Dedifferentiated amniotic fluid mesenchymal stem cell (primary cell): ENCODE measurements at regions not wholly inside any gene's neighbourhood (a gene's known extent, or its start where the extent isn't known, plus 50 kb on each side); places are given as distances from the start of the nearest gene placed in this dataset.
A peak's percentile ranks its signal among the peaks of the same experiment; 100 is the strongest.

Experiments used
- DNase-seq: peaks from one replicate; pipeline ENCODE4 v3.0.0-alpha.2; 2016; ENCODE audit errors: extremely low spot score

DNA sequence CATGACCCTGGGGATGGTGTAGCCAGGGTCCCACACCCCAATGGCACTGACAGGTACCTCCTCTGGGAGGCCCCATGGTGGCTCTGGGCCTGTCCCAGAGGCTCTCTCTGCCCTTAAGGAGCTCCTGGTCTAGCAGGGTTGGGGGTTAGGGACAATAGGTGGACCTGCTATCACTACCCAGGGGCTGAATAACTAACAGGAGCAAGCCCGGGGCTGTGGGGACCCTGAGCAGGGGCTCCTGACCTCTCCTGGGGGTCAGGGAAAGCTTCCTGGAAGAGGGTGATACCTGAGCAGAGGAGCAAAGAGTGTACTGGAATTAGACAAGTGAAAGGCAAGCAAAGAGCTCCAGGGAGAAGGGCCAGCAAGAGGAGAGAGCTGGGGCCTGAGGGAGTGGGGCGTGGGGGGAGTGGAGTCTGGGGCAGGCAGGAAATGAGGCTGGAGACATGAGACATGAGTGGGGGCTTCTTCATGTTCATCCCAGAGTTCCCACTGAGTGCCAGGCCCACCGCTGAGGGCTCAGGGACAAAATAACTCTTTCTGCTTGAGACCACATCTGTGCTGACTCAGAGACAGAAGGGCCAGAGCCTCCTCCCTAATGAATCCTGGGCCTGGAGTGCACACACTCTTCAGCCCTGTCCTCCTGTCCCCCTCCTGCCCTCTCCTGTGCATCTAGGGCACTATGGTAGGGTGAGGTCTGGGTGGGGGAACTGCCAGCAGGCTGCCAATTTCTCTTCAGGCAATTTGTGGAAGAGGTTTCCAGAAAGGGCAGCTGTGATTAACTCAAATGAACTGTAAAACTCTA is 517.6 kb downstream of the PTPRU start:
- DNase-seq: no peak

DNA sequence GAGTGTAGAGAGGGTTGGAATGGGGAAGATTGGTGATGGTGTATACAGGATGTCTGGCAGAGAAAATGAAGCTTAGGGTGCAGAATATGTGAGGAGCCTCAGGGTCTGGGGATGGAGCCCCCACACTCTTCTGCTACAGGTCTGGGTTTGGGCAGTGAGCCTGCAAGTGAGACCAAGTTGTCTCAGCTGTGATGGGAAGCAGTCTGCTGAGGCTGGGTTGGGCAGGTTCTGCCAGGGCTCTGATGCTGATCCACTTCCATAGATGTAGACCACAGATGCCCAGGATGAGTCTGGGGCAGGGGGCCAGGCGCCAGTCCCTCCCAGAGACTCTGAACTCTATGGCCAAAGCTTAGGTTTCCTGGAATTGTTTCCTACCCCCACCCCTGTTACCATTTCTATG is 516.9 kb downstream of the PTPRU start:
- DNase-seq: no peak

DNA sequence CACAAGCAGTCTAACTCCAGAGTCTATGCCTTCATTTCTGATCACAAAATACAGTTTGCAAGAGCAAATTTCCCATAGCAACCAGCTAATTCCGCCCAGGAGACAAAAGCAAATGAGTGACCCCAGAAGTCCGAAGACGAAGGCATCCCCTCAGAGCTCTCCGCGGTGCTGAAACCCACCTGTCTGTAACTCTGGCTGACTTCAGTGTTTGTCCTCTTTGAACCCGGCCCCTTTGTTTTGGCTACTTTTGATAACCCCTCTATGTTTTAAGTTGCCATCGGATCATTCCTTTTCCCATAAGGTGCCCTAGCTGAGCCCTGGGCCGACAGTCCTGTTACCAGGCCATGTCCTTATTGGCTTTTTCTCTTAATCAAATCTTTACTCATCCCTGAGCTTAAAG is 515.8 kb downstream of the PTPRU start:
- no peak for DNase-seq

DNA sequence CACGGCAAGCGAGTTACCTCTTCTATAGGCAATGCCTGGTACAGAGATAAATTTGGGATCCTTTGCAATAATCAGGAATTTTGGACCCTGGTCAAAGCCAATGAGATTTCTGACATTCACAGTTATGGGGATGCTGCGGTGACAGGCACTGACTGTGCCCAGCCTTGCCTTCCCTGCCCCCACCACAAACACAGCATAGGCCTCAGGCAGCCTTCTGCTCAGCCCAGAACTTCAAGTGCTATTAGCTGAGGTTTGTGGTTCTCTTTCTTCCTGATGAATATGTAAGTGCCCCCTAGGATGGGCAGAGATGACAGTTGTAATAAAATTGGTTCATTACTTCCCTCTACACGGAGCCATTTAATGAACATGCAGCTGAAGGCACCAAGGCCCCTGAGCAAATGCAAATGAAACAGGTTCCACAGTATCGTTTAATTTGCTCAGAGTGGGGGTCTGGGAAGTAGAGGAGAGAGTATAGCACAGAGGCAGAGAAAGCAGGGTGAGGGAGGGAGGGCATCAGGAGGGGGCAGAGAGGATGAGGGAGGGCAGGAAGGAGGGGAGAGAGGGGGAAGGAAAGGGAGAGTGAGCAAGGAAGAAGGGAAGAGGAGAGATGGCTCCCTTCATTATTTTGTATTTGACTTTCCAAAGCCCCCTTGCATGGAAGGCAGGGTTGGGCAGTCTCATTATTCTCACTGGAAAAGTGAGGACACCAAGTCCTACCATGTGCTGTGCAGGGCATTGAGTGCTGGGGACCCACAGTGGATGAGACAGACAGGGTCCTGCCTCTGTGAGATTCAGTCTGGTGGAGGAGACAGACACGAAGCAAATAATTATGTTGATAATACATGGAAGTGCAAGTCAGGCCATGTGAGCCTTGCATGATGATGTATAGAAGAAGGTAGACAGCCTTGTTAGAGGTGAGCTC is 513.0 kb downstream of the PTPRU start:
- no peak for DNase-seq

DNA sequence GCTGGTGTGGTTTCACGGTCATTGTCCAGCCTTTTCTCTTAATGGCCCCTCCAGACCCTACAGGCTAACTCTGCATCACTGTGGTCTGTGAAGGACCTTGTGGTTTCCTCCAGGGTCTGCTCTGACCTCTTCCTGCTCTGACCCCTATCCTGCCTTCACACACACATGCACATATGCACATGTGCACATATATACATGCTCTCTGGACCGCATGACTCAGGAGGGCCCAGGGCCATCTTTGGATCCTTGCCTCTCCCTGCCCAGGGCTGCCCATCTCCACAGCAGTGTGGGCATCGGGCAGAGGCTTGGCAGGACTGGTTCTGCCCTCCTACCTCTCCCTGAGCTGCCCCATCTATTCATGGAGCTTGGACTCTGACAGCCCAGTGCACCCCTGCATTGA is 510.9 kb downstream of the PTPRU start:
- DNase-seq: no peak

DNA sequence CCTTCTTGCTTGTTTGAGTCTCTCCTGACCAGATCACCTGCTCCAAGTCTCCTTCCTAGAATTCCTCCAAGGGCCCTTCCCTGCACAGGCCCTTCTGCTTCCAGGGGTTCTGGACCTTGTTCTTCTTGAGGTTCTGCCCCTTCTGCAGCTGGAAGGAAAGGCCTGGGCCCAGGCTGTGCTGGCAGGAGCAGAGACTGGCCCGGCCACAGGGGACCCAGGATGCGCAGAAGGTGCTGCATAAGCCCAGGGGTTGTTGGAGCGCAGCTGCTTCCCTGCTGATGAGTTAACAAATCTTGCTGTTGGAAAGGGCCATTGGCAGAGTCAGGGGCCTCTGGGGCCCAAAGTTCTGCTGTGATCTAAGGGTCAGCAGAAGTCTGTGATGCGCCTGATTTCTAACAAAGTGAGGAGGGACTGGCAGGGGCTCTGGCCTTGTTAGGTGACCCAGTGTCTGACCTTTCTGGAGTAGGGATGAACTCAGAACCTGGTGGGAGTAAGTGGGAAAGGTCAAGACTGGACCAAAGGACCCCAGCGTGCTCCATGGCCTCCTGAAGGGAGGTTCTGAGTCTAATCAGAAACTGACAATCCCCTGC is 509.8 kb downstream of the PTPRU start:
- no peak for DNase-seq

DNA sequence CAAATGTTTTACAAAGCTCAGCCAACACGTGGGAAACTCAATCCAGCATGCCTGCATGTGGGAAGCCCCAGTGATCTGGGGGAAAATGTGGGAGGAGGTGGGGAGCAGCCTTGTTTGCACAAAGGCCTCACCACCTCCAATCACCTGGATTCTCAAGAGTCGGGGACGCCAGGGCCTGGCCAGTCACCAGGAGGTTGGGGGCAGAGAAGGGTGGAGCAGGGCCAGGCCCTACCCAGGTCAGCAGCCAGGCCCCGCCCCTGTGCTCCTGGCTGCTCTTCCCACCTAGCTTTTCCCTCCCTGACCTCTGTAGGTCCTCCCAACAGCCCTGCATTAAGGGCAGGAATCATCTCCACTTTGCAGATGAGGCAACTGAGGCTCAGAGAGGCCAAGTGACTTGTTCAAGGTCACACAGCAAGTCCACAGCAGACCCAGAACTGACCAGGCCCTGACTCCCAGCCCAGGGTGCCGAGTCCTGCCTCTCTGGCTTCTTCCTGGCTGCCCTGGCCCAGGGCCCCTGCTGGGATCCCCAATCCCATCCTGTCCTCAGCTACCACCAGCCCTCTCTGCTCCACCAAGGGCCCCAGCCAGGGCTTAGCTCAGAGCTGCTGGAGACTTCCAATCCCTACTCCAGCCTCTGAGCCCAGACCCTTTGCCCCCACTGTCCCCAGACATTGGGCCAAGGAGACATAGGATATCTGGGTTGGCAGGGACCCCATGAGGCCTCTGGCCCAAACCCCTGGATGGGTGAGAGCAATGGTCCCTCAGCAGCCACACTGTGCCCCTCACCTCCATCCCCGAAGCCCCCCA is 508.6 kb downstream of the PTPRU start:
- no peak for DNase-seq

DNA sequence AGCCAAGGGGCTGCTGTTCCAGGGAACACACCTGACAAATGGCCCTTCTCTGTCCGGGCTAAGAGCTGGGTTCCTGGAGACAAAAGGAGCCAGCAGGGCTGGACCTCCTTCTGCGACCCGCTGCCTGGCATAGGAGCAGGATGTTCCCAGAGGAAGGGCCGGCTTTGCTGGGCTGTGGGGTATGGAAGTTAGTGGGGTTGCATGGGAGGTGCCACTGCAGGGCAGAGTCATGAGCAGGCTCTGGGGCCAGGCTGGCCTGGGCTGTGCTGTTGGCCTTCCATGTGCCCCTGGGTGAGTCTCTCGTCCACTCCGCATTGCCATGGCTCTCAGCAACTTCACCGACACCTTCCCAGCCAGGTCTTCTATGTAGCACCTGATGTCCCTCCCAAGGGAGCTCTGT is 507.6 kb downstream of the PTPRU start:
- no peak for DNase-seq

DNA sequence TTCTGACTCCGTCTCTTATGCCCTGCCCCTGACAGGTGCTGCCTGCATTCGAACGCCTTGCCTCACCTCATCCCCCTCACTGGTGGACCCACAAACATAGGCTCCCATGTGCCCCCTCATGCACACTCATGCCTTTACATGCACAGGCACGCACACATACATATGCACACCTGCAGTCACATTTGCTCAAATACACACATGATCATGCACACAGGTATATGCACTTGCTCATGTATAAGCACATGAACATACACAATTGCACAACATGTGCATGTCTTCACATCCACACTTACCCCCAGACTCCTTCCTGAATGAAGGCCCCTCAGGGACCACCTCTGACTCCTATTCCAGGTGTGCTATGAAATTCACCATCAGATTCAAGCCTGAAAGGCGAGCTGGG is 506.9 kb downstream of the PTPRU start:
- DNase-seq: no peak

DNA sequence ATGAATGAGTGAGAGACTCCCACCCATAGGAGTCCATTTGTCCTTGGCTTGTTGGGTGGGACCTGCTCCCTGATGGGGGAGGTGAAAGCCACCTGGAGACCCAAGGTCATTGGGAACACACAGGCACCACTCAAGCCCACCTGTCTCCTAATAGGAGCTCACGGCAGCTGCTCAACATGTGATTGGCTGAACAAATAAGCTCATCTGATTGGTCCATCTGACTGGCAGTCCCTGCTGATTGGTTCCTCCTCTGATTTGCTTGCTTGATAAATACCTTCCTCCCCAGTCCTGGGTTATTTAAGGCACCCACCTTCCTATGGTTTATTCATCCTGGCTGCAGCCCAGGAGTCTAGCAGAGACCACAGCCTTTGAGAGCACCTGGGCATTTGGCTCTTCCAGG is 502.9 kb downstream of the PTPRU start:
- no peak for DNase-seq

DNA sequence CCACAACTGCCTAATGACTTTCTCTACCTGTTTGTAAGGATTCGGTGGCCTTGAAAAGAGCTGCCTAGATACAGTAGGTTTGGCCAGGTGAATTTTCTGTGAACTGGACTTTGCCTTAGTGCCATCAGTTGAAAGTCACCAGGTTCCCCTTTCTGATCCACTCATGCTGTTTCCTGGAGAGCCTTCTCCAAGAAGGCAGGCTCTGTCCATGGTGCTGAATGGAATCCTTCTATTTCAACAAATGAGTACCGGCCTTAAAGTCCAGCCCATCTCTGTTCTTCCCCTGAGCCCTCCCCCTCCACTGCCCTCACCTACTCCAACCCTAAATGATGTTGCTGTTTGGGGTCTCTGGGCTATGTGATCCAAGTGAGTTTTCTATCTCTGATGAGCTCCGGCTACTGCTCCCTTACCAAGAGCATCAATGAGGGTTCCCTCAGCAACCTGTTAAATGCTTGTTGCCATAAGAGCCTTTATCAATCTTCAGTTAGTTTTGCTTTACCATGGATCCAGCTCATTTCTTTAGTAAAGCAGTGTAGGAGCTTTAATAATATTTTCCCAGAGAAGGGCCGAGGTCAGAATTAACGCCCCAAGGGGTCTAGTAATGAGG is 500.4 kb downstream of the PTPRU start:
- DNase-seq: peak; percentile 47

DNA sequence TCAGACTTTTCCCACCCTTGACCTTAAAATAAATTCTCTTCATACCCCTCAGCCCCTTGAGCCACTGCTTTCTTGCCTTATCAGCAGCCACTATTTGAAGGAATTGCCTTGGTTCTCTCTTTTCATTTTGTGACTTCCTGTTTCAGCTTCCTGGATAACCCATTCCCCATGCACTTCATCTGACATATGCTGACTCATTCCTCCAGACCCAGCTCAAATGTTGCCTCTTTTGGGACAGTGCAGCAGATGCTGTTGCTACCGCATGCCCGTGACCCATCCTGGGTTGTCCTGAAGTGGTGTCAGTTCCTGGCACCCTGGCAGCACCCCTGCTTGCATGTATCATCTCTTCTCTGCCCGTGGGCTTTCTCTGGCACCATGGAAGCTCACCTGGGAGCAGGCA is 496.1 kb downstream of the PTPRU start:
- DNase-seq: no peak

DNA sequence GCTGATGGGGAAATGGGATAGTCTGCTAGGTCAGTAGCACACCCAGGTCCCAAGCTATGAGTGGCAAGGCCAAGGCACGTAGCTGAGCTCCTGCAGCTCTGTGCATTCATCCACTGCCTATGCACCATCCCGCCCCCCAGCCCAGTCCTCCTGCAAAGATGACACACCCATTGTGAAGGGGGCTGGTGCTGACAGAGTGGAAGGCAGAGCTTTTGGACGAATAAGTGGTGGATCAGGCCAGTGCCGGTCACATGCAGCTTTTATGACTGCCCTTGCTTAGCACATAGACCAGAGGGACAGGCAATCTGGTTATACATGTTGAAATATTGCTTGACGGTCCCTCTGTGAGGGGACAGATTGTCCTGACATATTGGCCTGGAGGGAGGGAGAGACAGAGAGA is 494.3 kb downstream of the PTPRU start:
- DNase-seq: no peak

DNA sequence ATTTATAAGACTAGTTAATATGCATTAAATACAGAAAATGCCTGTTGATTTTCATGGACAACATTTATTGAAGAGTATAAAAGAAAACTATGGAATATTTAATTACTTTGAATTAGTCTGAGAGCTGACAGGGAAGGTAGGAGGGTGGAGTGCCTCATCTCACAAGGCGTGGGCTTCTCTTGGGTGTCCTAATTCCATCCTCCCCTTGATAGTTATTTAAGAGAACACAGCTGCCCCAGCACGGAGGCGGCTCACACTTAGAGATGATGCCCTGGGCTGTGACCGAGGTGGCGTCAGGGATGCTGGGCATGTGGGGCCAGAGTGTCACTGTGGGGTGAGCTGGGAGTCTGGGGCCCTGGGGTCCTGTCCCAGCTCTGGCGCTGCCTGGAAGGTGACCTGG is 493.0 kb downstream of the PTPRU start:
- DNase-seq: no peak

DNA sequence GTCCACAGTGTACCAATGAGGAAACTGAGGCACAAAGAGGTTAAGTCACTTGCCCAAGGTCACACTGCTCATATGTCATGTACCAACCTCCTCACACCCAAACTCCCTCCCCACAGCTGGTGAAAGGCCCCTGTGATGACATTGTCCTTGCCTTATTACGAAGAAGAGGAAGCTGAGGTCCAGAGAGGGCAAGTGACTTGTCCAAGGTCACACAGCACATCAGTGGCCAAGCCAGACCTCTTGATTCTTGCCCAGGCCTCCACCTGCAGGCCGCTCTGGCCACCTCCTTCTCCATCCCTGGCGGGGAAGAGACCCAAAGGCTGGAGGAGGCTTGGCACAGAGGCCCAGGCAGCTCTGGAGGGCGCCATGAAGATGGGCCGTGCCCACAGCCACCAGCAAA is 492.4 kb downstream of the PTPRU start:
- DNase-seq: no peak

DNA sequence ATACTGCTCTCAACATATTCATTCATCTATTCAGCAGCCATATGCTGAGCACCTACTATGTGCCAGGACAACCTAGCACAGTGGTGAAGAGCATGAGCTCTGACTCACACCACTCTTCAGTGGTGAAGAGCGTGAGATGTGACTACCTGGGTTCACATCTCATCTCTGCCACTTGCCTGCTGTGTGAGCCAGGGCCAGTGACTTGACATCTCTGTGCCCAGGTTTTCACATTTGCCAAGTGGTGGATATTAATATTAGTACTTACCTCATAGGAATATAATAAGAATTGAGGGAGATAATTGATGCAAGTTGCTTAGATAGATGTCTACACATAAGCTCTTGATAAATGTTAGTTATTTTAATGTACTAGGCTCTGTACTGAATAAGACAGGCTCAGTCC is 488.9 kb downstream of the PTPRU start:
- DNase-seq: no peak

DNA sequence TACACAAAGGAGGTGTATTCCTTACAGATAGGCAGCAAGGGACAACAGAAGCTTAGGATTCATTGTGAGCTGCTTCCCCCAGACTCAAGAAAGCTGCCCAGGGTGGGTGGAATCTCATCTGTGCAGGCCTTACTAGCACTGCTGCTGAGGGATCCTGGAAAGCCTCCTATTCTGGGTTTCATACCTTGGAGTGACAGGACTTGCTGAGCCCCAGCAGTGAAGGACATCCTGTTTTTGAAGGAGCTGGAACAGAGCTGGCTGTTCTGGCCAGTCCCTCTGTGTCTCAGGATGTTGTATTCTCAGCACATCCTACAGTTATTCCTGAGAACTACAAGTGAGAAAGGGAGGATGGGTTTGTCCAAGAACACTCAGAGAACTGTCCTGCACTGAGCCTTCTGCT is 486.3 kb downstream of the PTPRU start:
- no peak for DNase-seq

DNA sequence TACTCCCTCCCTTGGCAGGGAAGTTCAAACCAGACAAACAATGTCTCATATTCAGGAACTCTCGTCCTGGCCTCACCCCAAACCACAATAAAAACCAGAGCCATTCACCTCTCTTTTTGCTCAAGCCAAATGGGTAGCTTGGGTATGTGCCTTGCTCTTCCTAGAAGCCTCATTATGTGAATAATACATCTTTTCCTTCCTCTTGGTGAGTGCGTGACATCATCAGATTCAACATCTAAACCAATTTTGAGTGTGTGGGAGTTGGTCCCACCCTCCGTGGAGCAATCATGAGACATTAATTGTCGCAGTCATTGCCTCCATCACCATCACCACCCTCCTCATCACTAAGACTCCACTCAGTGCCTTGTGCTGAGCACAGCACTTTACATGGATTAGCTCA is 482.9 kb downstream of the PTPRU start:
- no peak for DNase-seq

DNA sequence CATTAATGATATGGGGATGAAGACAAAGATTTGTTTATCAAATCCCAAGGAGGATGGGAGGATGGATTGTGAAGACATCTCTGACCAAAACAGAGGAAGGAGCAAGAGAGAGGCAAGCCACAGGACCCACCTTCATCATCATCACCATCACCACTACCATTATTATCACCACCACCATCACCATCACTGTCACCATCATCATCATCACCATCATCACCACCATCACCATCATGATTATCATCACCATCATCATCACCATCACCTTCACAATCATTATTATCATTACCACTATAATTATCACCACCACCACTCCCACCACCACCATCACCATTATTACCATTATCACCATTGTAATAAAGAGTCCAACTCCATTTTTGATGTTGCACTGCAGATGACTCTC is 482.5 kb downstream of the PTPRU start:
- DNase-seq: no peak

DNA sequence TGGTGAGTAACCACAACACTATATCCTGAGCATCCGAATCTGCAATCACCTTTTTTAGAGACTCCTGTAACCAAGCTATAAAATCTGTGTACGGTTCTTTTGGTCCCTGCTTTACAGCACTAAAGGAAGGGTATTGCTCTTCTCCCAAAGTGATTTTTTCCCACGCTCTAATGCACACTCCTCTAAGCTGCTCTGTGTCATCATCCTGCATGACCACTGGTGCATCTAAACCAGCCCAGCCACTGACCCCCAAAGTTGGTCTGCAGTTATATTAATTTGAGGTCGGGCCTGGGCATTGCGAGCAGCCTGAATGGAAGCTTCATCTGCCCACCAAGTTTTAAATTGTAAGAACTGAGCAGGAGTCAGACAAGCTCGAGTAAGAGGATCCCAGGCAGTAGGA is 480.0 kb downstream of the PTPRU start:
- no peak for DNase-seq

DNA sequence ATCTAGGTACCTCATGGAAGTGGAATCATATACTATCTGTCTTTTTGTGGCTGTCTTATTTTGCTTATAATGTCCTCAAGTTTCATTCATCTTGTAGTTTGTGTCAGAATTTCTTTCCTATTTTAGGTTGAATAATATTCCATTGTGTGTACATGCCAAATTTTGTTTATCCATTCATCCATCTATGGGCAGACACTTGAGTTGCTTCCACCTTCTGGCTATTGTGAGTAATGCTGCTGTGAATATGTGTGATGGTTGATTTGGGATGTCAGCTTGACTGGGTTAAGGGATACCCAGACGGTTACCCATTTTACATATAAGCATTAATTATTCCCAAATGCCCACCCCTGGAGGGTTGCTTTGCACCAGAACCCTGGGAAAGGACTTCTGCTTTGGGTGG is 477.5 kb downstream of the PTPRU start:
- no peak for DNase-seq

DNA sequence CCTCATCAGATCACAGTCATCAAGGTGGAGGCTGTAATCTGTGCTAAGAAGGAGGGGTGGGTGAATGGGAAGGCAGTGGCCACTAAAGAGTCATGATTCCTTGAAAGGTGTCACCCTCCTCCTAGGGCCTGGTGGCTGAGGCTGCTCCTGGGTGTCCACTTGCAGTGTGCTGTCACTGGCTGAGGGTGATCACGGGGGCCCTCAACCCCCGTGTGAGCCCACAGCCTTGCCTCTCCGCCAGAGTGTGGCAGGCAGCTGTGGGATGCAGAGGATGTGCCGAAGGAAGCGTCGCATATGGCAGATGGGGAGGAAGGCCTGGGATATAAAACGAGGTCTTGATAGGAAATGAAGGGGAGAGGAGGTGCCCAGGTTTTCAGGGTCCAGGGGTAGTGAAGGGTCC is 476.5 kb downstream of the PTPRU start:
- no peak for DNase-seq
